ENCODE measurements at regions not wholly inside any gene's neighbourhood (a gene's known extent, or its start where the extent isn't known, plus 50 kb on each side); places are given as distances from the start of the nearest gene placed in this dataset.

- Mint-ChIP-seq H3K36me3 (no peaks in the 10 kb centered on the region), H3K27me3 (peaks cover 8 to 12% (median 10%) of the 10 kb centered on the region in 5 donors), H3K4me1 (peaks cover 5 to 23% (median 13%) of the 10 kb centered on the region in 4 donors), H3K27ac (no peak overlapping the region), H3K4me3 (no peak overlapping the region), H3K9me3 (no peaks in the 10 kb centered on the region)
- DNase-seq (no peak), ATAC-seq (no peak)
- POLR2A ChIA-PET = no interaction called here
These were observed 66.8 kb upstream of the EPCAM start for GRCh38 chr2:47302308-47302707.

- Mint-ChIP-seq H3K36me3 (no peaks in the 10 kb centered on the region), H3K27ac (no peak overlapping the region), H3K4me1 (peaks cover 5 to 23% (median 13%) of the 10 kb centered on the region in 4 donors), H3K9me3 (no peaks in the 10 kb centered on the region), H3K4me3 (no peak overlapping the region), H3K27me3 (peaks cover 8 to 10% (median 9%) of the 10 kb centered on the region in 5 donors)
- DNase-seq (no peak), ATAC-seq (no peak)
- POLR2A ChIA-PET = no interaction called here
These were observed 67.4 kb upstream of the EPCAM start for GRCh38 chr2:47301731-47302130.

GRCh38 chr2:47301277-47301618 lies 67.9 kb upstream of the EPCAM start:
- Mint-ChIP-seq H3K27ac (peak overlapping the region in 2 of 10 donors; percentile 20 to 29), H3K9me3 (no peaks in the 10 kb centered on the region), H3K36me3 (no peaks in the 10 kb centered on the region), H3K27me3 (peaks cover 3 to 9% (median 6%) of the 10 kb centered on the region in 5 donors), H3K4me3 (peak overlapping the region in 1 of 10 donors; percentile 8), H3K4me1 (peaks cover 5 to 23% (median 13%) of the 10 kb centered on the region in 4 donors)
- DNase-seq (no peak), ATAC-seq (no peak)
- POLR2A ChIA-PET = no interaction called here

- ATAC-seq (peak in 1 of 2 donors; percentile 50), DNase-seq (peak in 4 of 10 donors; percentile 3 to 15 (median 4))
- H3K9me3 Mint-ChIP-seq = no peaks in the 10 kb centered on the region
- peak overlapping the region in 1 of 10 donors; percentile 29 for H3K4me3 Mint-ChIP-seq
- peaks cover 0 to 9% (median 5%) of the 10 kb centered on the region in 5 donors for H3K27me3 Mint-ChIP-seq
- POLR2A ChIA-PET = no interaction called here
- H3K36me3 Mint-ChIP-seq = no peaks in the 10 kb centered on the region
- H3K4me1 Mint-ChIP-seq = peaks cover 5 to 23% (median 13%) of the 10 kb centered on the region in 4 donors
- H3K27ac Mint-ChIP-seq = peak overlapping the region in 3 of 10 donors; percentile 9 to 29 (median 20)
These were observed 68.4 kb upstream of the EPCAM start for GRCh38 chr2:47300609-47301276.

GRCh38 chr2:47300081-47300480 lies 69.0 kb upstream of the EPCAM start:
- peaks cover 0 to 7% (median 4%) of the 10 kb centered on the region in 5 donors for H3K27me3 Mint-ChIP-seq
- no peaks in the 10 kb centered on the region for H3K9me3 Mint-ChIP-seq
- H3K4me1 Mint-ChIP-seq = peaks cover 5 to 23% (median 13%) of the 10 kb centered on the region in 4 donors
- H3K36me3 Mint-ChIP-seq = no peaks in the 10 kb centered on the region
- POLR2A ChIA-PET = no interaction called here
- no peak overlapping the region for H3K27ac Mint-ChIP-seq
- H3K4me3 Mint-ChIP-seq = no peak overlapping the region
- ATAC-seq (no peak), DNase-seq (no peak)

GRCh38 chr2:47299555-47299954 lies 69.6 kb upstream of the EPCAM start:
- no peak overlapping the region for H3K4me3 Mint-ChIP-seq
- H3K27ac Mint-ChIP-seq = no peak overlapping the region
- no peaks in the 10 kb centered on the region for H3K36me3 Mint-ChIP-seq
- peaks cover 0 to 6% (median 4%) of the 10 kb centered on the region in 5 donors for H3K27me3 Mint-ChIP-seq
- H3K9me3 Mint-ChIP-seq = no peaks in the 10 kb centered on the region
- ATAC-seq (no peak), DNase-seq (no peak)
- POLR2A ChIA-PET = no interaction called here
- H3K4me1 Mint-ChIP-seq = peaks cover 5 to 23% (median 13%) of the 10 kb centered on the region in 4 donors

GRCh38 chr2:47298771-47299170 lies 70.3 kb upstream of the EPCAM start:
- no peaks in the 10 kb centered on the region for H3K9me3 Mint-ChIP-seq
- ATAC-seq (no peak), DNase-seq (no peak)
- no peaks in the 10 kb centered on the region for H3K36me3 Mint-ChIP-seq
- peaks cover 0 to 6% (median 4%) of the 10 kb centered on the region in 5 donors for H3K27me3 Mint-ChIP-seq
- POLR2A ChIA-PET = no interaction called here
- H3K27ac Mint-ChIP-seq = no peak overlapping the region
- H3K4me3 Mint-ChIP-seq = no peak overlapping the region
- peaks cover 5 to 23% (median 13%) of the 10 kb centered on the region in 4 donors for H3K4me1 Mint-ChIP-seq

GRCh38 chr2:47297767-47298425 lies 71.2 kb upstream of the EPCAM start:
- peaks cover 0 to 6% (median 4%) of the 10 kb centered on the region in 5 donors for H3K27me3 Mint-ChIP-seq
- H3K36me3 Mint-ChIP-seq = no peaks in the 10 kb centered on the region
- H3K4me3 Mint-ChIP-seq = no peak overlapping the region
- H3K27ac Mint-ChIP-seq = no peak overlapping the region
- H3K9me3 Mint-ChIP-seq = no peaks in the 10 kb centered on the region
- H3K4me1 Mint-ChIP-seq = peaks cover 5 to 21% (median 13%) of the 10 kb centered on the region in 4 donors
- no peak for ATAC-seq
- no peak for DNase-seq
- POLR2A ChIA-PET = no interaction called here

GRCh38 chr2:47295981-47296635 lies 73.0 kb upstream of the EPCAM start:
- H3K9me3 Mint-ChIP-seq = no peaks in the 10 kb centered on the region
- DNase-seq (no peak), ATAC-seq (no peak)
- no peak overlapping the region for H3K4me3 Mint-ChIP-seq
- POLR2A ChIA-PET = no interaction called here
- no peak overlapping the region for H3K27ac Mint-ChIP-seq
- H3K27me3 Mint-ChIP-seq = peaks cover 0 to 2% (median 0%) of the 10 kb centered on the region in 5 donors
- no peaks in the 10 kb centered on the region for H3K36me3 Mint-ChIP-seq
- peaks cover 5 to 11% (median 11%) of the 10 kb centered on the region in 4 donors for H3K4me1 Mint-ChIP-seq

- Mint-ChIP-seq H3K4me1 (peaks cover 0 to 4% (median 3%) of the 10 kb centered on the region in 4 donors), H3K27me3 (peaks cover 0 to 2% (median 0%) of the 10 kb centered on the region in 5 donors), H3K36me3 (no peaks in the 10 kb centered on the region), H3K27ac (no peak overlapping the region), H3K9me3 (no peaks in the 10 kb centered on the region), H3K4me3 (no peak overlapping the region)
- ATAC-seq = no peak
- no peak for DNase-seq
- POLR2A ChIA-PET = no interaction called here
These were observed 73.8 kb upstream of the EPCAM start for GRCh38 chr2:47295131-47295980.

- Mint-ChIP-seq H3K4me1 (no peaks in the 10 kb centered on the region), H3K9me3 (no peaks in the 10 kb centered on the region), H3K27ac (no peak overlapping the region)
These were observed 75.1 kb upstream of the EPCAM start for GRCh38 chr2:47293976-47294375.

GRCh38 chr2:47288864-47289263 lies 80.2 kb upstream of the EPCAM start:
- peaks cover 0 to 2% (median 0%) of the 10 kb centered on the region in 5 donors for H3K27me3 Mint-ChIP-seq
- H3K9me3 Mint-ChIP-seq = no peaks in the 10 kb centered on the region
- POLR2A ChIA-PET = interaction anchor here (0.6 kb wide), 1 partner anchor 360 kb away, joined by 3 read pairs; no protein-coding TSS in a partner anchor
- H3K27ac Mint-ChIP-seq = no peak overlapping the region
- H3K36me3 Mint-ChIP-seq = no peaks in the 10 kb centered on the region
- H3K4me1 Mint-ChIP-seq = no peaks in the 10 kb centered on the region
- ATAC-seq (no peak), DNase-seq (no peak)
- H3K4me3 Mint-ChIP-seq = no peak overlapping the region

More at GRCh38 chr2:47293976-47294375, 75.1 kb upstream of the EPCAM start:
- POLR2A ChIA-PET = no interaction called here
- Mint-ChIP-seq H3K36me3 (no peaks in the 10 kb centered on the region), H3K4me3 (no peak overlapping the region), H3K27me3 (no peaks in the 10 kb centered on the region)
- ATAC-seq (no peak), DNase-seq (no peak)

All from naive thymus-derived CD8-positive, alpha-beta T cell (primary cell).